PFSK-1 (cell line): ENCODE measurements at regions not wholly inside any gene's neighbourhood (a gene's known extent, or its start where the extent isn't known, plus 50 kb on each side); places are given as distances from the start of the nearest gene placed in this dataset.

Source experiments
- POLR2AphosphoS5 ChIP-seq: IDR thresholded peaks from 2 replicates; pipeline ENCODE4 v1.6.1; 2012; ENCODE audit warnings: low read depth, mild to moderate bottlenecking, control low read depth, low read length, moderate library complexity
- SIN3A ChIP-seq: IDR thresholded peaks from 2 replicates; pipeline ENCODE4 v1.6.1; 2012; ENCODE audit warnings: mild to moderate bottlenecking, low read length, moderate library complexity, borderline replicate concordance; ENCODE audit not compliant: insufficient read depth
- TAF1 ChIP-seq: IDR thresholded peaks from 2 replicates; pipeline ENCODE4 v1.6.1; 2012; ENCODE audit warnings: low read length, control low read depth, borderline replicate concordance; ENCODE audit not compliant: insufficient read depth

- TF ChIP-seq TAF1: no peak
- no peak for TF ChIP-seq POLR2AphosphoS5
- no peak for TF ChIP-seq SIN3A
These were observed 189.8 kb downstream of the PCSK1 start for GRCh38 chr5:96243203-96243602.
